ENCODE measurements at regions not wholly inside any gene's neighbourhood (a gene's known extent, or its start where the extent isn't known, plus 50 kb on each side); places are given as distances from the start of the nearest gene placed in this dataset.

DNA sequence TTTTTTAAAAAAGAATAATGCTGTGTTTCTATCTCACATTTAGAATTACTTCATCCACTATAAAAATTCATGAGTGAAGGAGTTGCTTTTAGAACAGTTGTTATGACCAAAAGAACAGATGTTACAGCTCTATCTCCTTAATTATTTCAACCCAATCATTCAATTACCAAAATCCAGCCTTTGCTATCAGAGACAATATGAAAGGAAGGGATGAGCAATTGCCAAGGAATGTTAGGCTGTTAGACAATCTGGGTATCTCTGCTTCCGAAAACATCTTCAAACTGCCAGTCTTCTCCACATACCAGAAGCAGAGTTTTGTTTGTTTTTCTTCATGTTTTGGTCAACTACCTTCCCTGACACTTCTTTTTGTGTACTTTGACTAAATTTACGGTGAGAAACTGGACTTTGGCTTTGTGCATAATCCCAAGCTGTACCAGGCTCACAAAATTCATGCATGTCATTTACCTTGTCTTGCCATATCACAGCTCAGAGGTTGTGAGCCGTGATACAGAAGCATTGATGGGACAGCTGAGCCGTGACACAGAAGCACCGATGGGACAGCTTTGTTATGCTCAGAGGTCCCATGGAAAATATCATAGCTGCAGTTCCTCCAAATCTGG is 405.5 kb downstream of the KIF4B start:
- no peak for DNase-seq

DNA sequence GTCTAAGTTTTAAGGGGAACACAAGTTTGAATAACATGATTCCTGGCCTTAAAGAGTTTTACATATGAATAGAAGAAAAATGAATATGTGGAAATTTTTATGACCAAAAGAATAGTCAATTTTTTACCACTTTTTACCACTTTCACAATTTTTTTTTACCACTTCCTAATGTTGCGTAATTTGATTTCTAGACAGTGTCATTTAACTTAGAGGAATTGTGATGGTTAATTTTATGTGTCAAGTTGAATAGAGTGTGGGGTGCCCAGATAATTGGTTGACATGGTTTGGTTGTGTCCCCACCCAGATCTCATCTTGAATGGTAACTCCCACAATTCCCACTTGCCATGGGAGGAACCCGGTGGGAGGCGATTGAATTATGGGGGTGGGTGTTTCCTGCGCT is 416.6 kb downstream of the KIF4B start:
- DNase-seq = no peak

DNA sequence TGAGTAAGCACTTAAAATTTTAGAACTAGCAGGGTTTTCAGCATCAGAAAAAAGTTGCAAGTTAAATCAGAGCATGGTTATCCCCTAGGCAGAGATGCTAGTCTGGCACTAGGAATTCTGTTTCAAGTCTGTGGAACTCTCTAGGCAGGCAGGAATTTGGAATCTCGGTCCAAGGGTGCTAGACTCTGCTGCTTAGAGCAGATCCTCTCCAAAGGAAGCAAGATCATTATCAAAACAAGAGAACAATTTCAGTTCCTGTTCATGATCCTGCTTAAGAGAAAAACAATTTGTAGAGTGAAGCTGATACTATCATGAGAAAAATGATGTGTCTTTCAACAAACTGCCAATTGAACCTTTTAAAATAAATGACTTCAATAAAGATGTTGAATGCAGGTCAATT is 420.7 kb downstream of the KIF4B start:
- no peak for DNase-seq

DNA sequence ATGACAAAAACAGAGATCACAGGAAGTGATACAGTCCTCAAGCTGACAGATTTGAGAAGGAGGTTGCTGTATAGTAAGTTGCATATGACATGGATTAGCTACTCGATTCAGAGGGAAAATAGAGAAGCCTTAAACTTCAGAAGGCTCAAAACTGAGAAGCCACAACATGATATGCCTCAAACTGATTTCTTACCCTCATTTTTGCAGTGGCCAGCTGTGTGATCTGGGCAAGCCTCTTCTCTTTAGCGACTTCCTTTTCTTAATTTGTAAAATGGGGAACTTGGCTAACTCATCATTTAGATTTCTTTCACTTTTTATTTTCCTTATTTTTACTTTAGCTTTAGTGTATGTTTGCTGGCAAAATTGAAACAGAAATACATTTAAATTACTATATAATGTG is 421.1 kb downstream of the KIF4B start:
- no peak for DNase-seq

DNA sequence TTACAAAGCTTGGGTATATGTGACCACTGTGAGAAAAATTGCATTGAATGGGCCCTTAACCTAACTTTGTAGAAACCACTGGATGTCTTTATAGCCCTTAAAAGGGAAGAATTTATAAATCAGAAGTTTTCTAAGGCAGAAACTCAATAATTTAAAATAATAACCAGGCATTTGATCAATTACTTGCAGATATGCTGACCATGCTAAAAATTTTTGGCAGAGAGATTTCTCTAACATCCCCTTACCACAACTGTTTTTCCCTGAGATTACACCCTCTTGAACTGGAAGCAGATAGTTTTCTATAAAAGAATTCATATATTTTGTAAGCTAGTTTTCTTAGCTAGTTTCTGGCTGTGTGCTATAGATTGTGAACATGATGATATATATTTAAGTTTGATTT is 428.3 kb downstream of the KIF4B start:
- no peak for DNase-seq

DNA sequence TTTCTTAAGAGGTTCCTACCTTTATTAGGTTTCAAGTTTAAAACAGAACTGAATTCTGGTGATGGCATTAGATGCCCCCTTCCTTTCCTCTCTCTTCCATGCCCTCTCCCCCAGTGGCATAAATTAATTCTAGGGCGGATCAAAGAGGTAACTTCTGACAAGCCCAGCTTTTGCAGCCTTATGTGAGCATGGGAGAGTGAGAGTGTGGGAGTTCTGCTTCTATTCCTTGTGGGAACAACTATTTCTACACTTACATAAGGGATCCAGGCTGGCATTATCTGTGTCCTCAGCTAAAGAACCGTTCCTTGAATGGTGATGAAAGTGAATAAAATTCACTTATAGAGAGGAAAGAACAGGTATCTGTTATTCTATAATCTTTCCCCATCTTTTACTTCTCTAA is 437.6 kb downstream of the KIF4B start:
- no peak for DNase-seq

DNA sequence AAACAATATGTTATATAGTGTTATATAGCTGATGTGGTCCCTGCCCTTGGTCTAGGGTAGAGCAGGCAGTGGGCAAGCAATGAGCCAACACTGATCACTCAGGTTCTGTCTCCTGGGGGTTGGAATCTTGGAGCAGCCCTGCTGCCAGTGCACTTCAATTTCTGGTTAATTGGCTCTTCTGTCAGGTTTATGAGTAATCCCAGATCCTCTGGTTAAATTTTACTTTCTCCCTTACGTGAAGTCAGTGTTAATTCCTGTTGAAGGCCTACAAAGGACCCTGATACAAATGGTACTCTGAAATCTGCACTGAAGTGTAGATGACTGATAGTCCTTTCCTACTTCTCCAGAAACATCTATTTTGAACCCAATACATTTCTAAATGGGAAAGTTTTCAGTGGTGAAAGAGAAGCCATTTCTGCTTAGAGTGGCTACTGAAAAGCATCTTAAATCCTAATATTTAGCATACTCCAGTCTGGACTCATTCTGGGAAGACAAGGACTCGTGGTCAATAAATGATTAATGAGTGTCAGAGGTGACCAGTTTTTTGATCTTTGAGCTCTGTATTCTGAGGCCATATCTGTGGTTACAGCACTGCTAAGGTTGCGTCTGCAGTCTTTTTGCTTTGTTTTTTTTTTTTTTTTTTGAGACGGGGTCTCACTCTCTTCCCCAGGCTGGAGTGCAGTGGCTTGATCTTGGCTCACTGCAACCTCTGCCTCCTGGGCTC is 442.4 kb downstream of the KIF4B start:
- DNase-seq = no peak

DNA sequence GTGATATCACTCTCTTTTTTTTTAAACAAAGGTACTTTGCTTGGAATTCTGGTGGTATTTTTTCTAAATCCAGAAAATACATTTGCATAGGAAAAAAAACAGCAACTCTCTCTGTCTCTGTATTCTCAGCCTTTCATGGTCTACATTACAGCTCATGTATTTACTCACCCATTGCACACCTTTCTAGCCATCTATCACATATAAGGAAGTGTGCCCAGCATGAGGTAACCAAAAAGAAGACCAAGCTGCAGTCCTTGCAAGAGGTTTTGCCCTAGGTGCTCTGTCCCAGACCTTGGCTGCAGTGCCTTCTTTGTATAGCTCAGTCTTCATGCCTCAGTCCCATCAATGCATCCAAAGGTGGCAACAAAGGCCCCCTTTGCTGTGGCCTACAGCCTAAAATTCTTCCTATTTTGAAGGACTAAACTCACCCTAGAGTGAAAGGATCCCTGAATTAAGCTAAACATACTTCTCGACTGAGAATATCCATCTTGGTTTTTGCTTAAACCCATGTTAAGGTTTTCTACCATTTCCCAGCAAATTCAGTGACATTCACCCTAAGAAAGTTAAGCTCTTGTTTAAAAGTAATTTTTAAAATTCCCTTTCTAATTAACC is 446.4 kb downstream of the KIF4B start:
- no peak for DNase-seq

DNA sequence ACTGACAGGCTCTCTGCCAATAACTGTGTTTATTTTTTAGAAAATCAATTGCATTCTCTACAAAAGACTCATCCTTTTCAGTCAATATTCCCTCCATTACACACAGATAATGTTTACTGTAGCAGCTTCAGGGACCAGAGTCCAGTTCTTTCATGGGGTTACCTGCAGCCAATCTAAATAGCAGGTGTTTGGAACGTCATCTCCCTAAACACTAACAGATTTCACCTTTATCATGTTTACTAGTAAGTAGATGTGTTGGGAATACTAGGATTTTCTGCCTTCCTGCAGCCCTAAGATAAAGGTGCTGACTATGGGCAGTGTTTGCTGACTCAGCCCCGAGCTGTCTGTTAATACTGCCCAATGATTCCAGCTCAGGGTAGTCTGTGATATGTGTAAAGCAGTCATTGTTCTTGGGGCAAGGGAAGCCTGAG is 447.0 kb downstream of the KIF4B start:
- no peak for DNase-seq

DNA sequence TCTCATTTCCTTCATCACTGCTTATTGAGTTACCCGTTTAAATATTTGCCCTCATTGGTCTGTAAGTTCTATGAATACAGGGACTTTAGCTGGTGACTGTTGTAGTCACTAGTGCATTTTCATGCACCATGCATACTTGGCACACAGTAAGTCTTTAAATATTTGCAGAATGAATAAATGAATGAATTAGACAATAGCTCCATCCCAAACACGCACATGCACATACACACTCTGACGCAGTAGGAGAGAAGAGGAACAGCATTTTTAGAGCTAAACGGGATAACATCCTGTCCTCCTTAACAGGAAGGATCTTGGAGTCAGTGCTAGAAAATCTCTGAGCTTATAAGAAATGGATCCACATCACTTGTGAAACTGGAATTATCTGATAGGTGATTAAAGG is 447.7 kb downstream of the KIF4B start:
- no peak for DNase-seq

DNA sequence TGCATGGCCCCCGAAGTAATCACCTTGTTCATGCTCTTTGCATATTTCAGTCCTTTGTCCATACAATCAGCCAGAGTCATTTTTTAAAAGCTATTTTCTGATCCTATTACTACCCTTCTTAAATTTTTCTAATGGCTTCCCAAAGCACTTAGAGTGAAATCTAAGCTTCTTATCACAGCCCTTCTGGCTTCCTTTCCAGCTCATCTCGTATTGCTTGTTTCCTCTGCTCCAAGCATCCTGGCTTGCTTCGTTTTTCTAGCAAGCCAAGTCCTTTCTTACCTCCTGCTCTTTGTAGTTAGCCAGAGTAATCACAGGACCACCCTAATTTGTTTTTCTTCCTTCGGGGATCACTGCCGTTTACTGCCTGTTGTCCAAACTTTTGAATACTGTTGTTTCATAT is 453.3 kb downstream of the KIF4B start:
- DNase-seq = no peak

DNA sequence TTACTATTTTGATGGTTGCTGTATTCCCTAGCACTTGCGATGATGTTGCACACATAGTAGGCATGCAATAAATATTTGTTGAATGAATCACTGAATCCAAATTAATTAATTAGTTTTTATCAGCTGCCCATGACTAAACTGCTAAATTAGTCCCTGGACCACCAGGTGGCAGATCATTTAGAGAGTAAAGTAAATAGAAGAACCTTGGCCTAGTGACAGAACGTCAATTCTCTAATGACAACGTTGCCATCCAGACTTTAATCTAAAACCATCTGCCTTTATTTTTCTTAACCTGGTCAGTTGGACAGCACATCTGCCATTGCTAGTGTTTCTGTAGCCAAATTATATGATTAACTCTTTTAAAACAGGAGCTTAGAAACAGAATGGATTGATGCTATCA is 457.5 kb downstream of the KIF4B start:
- no peak for DNase-seq

DNA sequence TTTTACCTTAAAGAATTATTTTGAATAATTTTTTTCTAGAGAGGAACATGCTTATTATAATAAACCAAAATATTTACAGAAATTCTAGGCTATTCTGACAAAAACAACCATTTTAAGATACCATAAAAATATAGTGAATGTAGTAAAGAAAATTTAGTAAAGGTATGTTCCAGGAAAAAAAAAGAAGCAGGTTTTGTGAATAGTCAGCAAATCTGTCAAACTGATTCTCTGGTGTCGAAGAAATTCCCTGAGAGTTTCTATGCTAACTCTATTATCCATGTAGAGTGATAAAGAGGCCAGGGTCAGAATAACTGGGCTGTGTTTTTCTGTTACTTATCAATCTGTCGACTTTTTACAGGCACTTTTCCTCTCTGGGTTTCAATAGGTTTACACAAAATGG is 459.2 kb downstream of the KIF4B start:
- no peak for DNase-seq

DNA sequence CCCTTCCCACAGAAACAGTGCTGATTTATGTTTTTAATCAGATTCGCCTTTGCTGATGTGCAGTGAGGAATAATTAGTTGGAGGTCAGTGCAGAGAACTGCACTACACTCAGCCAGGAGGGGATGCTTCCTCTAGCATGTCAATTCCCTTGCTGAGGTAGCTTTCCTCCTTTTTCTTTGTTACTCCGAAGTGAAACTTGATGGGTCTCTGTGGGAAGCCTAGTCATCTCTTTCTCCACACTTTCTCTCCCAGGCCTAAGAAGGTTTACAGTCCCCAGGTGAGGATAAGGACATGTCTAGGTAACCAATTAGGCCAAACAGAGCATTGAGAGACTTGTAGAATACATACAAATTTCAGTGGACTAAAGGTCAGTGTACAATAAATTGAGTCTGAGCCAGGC is 461.8 kb downstream of the KIF4B start:
- no peak for DNase-seq

DNA sequence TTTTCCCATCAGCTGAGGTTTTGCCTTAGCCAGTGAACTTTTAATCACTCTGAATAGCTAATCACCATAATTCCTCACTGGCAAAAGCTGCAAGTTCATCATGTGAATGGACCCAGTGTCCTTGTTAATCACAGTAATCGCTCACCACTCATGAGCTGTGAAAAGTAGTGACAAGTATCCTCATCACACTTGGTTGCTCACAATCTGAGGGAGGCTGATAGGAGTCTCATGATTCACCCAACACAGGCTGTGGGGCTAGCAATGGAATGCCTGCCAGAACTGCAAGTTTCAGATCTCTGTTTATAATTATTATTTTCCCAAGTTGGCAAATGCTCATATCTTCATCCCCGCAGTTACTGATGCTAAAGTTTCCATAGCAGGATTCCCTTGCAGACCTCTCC is 467.2 kb downstream of the KIF4B start:
- no peak for DNase-seq

DNA sequence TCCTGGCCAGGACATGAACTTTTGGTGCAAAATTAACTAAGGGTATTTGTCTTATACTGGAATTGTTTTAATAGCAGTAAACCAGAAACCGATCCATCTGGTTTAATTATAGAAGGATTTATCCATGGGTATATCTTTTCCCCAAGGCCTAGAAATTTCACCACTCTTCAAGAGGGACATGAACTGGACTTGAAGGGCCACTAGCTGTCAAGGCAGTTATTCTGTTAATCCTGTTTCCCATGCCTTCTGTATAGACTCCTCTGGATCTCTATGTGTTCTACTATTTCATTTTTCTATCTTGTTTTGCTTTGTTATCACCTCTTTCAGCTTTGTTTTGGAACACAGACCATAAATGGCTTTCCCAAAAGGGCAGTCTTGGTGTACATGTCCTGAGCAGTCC is 467.6 kb downstream of the KIF4B start:
- DNase-seq = no peak

DNA sequence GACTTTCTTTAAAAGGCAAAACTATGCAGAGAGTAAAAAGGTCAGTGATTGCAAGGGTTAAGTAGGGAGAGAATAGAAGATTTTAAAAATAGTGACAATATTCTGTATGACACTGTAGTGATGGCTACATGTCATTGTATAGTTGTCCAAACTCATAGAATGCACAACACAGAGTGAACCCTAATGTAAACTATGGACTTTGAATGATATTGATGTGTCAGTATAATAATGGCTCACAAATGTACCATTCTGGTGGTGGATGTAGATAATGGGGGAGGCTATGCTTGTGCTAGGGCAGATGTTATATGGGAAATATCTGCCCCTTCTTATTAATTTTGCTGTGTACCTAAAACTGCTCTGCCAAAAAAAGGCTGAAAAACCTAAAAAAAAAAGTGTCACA is 468.9 kb downstream of the KIF4B start:
- DNase-seq = no peak

DNA sequence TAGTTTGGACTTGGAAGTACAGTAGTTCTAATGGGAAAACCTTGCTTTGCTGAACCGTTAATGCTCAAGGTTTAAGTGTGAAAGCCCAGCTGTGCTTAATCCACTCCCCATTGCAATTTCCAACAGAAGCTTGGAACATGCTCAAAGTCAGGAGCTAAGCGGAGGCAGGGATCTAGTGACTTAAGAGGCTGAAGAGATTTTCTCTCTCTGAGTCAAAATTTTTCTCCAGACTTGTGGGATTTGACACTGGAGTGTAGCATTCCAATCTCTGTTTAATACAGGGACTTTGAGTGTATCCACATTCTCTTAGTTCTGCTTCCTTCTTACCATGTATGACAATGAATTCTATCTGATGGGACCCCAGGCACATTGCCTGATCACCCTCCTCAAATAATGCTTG is 471.8 kb downstream of the KIF4B start:
- DNase-seq = no peak

DNA sequence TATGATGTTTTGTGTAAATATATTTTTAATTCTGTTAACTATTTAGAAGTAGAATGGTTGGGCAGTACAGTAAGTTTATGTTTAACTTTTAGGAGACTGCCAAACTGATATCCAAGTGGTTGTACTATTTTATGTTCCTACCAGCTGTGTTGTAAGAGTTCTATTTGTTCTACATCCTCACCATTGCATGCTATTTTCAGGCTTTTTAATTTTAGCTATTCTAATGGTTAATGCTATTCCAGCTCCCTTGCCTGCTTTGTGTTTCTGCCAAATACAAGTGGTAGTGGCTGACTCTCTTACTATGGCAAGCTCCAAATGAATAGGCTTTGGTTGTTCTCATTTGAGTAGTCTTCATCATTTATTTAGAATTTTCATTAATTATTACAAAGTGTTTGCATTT is 476.4 kb downstream of the KIF4B start:
- DNase-seq = no peak

DNA sequence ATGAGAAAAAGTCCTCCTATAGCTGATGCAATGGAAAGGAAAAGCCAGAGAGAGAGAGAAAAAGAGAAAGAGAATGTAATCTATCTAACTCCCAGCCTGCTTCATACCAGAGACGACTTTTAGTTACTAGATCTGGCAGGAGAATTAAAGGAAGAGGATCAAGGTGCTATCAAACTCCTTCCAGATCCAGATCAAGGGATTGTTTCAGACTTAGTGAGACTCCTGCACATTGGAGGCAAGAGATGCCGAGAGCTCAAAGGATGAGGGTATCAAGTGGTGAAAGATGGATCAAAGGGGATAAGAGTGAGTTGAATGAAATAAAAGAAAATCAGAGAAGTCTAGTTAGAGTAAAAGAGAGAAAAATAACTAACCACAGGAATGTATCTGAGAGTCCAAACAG is 478.6 kb downstream of the KIF4B start:
- no peak for DNase-seq

DNA sequence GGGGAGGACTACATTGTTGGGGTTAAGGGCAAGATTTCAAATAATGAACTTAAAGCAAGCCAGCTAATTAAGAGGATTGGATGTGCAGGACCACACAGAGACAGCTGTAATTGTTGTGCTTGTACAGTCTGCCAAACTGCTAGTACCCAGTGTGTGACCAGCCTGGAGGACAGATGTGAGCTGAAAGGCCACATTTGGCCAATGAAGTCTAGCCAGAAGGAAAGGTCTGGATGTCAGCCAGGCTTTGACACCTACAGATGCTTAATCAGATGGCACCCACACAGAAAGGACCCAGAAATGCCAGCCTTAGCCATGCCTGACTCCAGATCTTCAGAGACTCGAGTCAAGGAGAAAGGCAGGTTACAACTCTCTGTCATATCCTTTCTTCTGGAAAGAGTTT is 491.1 kb downstream of the KIF4B start:
- DNase-seq = no peak

DNA sequence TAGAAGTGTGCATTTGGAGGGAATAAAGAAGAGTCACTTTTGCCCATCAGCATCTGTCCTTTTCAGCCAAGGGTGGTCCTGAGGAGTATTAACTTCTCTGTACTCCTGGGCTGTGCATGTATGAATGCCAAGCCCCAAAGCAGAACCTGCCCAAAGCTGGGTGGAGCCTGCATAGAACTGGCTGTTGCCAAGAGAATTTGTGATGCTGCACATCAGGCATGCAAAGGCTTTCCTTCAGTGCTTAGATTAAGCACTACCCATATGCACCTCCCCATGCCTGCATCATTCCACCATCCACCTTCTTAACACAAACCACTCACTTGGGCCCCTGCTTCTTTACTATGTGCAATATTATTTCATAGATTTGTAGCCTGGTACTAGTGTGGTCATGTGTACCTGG is 493.8 kb downstream of the KIF4B start:
- no peak for DNase-seq

DNA sequence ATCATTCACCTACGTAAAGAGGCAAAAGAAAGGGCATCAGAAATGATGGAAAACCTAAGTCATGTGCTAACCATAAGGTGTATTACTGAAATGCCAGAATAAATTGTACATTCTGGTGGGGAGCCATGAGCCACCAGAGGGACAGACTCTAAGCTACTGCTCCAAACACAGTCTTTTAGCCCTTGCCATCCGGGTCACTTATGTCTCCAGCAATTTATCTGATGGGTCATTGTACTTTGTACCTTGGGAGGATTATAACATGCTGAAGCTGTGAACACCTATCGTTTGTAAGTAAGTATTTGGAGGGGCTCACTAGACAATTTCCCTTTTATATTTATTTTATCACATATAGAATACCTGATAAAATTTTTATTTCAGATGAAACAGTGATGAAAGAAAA is 495.1 kb downstream of the KIF4B start:
- DNase-seq = no peak

DNA sequence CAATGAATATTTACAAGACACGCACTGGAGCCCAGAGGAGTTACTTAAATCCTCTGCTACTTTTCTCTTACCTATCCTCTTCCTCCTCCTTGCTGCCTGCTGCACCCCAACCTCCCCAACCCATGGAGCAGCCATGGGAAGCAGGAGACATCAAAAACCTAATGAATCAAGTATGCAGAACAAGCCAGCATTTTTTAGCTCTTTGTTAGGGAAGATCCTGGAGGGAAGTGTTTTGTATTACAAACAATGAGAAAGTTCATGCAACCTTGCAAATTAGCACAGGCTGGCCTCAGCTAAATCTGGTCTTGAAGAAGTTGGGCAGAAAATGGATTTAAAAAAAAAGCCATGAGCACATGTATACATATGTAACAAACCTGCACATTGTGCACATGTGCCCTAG is 498.8 kb downstream of the KIF4B start:
- DNase-seq = no peak

DNA sequence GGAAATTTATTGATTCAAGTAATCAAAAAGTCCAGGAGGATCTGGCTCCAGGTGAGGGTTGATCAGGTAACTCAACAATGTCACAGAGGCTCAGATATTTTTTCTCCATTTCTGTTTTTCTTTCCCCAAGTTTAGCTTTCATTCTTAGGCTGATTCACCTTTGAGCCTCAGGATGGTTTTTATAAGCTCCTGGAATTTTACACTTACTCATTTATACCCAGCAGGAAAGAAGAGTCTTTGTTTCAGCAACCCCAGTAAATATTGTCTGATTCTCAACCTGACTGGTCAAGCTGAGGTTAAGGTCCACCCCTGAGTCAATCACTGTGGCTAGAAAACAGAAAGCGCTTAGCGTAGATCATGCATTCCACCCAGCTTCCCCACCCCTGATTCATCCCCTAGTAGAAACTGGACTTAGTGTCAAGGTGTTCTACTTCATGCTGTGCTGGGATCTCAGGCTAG is 500.6 kb downstream of the KIF4B start:
- no peak for DNase-seq
